Adrenal gland (tissue), 9 donors: ENCODE measurements at regions not wholly inside any gene's neighbourhood (a gene's known extent, or its start where the extent isn't known, plus 50 kb on each side); places are given as distances from the start of the nearest gene placed in this dataset.

ENCODE experiments used
- DNase-seq, 7 donors: peaks; one replicate each; pipeline ENCODE4 v3.0.0-alpha.2; 2019 to 2020
- H3K27ac ChIP-seq, 5 donors: fragments of 200-600 bp; sonication (generic) in 4 of 5; 1 replicate in 3 of 5; 2 replicates in 2 of 5; pipeline versions ENCODE4 v1.5.1 to v1.8.0; 2016 to 2020; ENCODE audit warnings: mild to moderate bottlenecking in 1 of 5
- H3K27me3 ChIP-seq: fragments of 200-600 bp; 2 replicates; pipeline ENCODE4 v1.8.0; 2021
- H3K36me3 ChIP-seq, 2 donors: fragments of 200-600 bp; replicated peaks in 1 of 2; 1 replicate in 1 of 2; 2 replicates in 1 of 2; pipeline versions ENCODE4 v1.5.1 to v1.8.0; 2018 to 2022
- H3K4me1 ChIP-seq, 2 donors: fragments of 200-600 bp; replicated peaks in 1 of 2; 1 replicate in 1 of 2; 2 replicates in 1 of 2; pipeline versions ENCODE4 v1.5.1 to v1.8.0; 2018 to 2021
- H3K4me3 ChIP-seq, 4 donors: fragments of 200-600 bp; sonication (generic) in 3 of 4; one replicate each; pipeline ENCODE4 v1.5.1; 2016 to 2018
- H3K9me3 ChIP-seq, 3 donors: fragments of 200-600 bp; sonication (generic) in 1 of 3; replicated peaks in 1 of 3; 1 replicate in 2 of 3; 2 replicates in 1 of 3; pipeline versions ENCODE4 v1.5.1 to v1.8.0; 2016 to 2021
- POLR2A ChIP-seq, 2 donors: fragments of 450-650 bp; IDR thresholded peaks; one replicate each; pipeline ENCODE4 v1.6.1; 2017; ENCODE audit warnings: antibody characterized with exemption in 2 of 2, mild to moderate bottlenecking in 2 of 2, moderate library complexity in 1 of 2
- WGBS, 4 donors: extraction: QIAGEN DNeasy Blood & Tissue Kit in 2 of 4; methylation state at CpG; one replicate each; pipeline versions ENCODE4 v1.1.5 to v1.1.7; 2013 to 2017; 5-methylcytosine and 5-hydroxymethylcytosine counted together
- intact Hi-C, 2 donors: fragments of 100-400 bp; cut with DNase I; formaldehyde crosslinking; loops; one replicate each; pipeline versions ENCODE4 v1.14.1 to v1.15.0; 2022 to 2023
- TF ChIP-seq, protein P1 (sequence below), 6 experiments: fragments of 450-650 bp in 4 of 6; fragments of 200-600 bp in 2 of 6; sonication (generic) in 1 of 6; IDR thresholded peaks; 1 replicate in 5 of 6; 2 replicates in 1 of 6; pipeline versions ENCODE4 v1.5.1 to v1.8.0; 2016 to 2021; ENCODE audit warnings: antibody characterized with exemption in 6 of 6, mild to moderate bottlenecking in 2 of 6, moderate library complexity in 1 of 6
- donor health status: healthy with polysubstance abuse.
- donor health status: Bipolar disorder and iron deficiency.
- donor health status: DM: yes; HTN: yes; CAD: no.
- donor health status: DM: no; HTN: no; CAD: no.
- donor health status: DM: no; HTN: no; CAD: no.

DNA sequence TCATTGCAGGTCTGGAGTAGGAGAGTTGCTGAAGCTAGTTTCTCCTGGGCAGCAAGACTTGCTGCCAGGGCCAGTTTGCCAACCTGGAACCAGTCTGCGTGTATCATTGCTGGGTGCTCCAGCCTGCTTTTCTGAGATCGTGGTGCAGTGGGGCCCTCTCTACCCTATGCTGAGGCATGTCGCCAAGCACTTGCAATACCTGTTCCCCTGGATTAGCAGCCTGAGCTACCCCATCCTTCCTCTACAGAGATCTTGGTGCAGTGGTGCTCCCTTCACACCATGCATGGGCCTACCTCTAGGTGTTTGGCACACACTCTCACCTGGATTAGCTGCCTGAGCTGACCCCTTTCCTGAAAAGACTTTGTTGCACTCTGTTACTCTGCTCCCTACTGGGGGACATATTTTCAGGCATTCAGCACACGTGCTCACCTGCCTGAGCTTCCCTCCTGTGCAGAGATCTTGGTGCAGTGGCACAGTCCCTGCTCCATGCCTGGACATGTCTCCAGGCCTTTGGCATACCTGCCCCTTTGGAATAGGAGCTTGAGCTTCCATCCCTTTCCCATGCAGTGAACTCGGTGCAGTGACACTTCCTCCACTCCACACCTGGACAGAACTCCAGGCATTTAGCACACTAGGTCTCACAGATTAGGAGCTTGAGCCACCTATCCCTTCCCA is 133.7 kb upstream of the CXCL13 start:
- H3K4me1 ChIP-seq: no peaks in the 10 kb centered on the region
- no peaks in the 10 kb centered on the region for H3K27me3 ChIP-seq
- WGBS, 4 donors: 83 to 96% (median 89%) methylated on average over 4 to 5 of the region's 5 CpGs
- no peak overlapping the region for H3K27ac ChIP-seq
- TF ChIP-seq, protein P1, sequence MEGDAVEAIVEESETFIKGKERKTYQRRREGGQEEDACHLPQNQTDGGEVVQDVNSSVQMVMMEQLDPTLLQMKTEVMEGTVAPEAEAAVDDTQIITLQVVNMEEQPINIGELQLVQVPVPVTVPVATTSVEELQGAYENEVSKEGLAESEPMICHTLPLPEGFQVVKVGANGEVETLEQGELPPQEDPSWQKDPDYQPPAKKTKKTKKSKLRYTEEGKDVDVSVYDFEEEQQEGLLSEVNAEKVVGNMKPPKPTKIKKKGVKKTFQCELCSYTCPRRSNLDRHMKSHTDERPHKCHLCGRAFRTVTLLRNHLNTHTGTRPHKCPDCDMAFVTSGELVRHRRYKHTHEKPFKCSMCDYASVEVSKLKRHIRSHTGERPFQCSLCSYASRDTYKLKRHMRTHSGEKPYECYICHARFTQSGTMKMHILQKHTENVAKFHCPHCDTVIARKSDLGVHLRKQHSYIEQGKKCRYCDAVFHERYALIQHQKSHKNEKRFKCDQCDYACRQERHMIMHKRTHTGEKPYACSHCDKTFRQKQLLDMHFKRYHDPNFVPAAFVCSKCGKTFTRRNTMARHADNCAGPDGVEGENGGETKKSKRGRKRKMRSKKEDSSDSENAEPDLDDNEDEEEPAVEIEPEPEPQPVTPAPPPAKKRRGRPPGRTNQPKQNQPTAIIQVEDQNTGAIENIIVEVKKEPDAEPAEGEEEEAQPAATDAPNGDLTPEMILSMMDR (IDR thresholded peaks at IDR 0.05): no peak
- no peak for TF ChIP-seq POLR2A (IDR thresholded peaks at IDR 0.05)
- intact Hi-C loops: no loop called here
- H3K4me3 ChIP-seq: no peak overlapping the region
- no peaks in the 10 kb centered on the region for H3K36me3 ChIP-seq
- no peak for DNase-seq
- H3K9me3 ChIP-seq: no peaks in the 10 kb centered on the region

DNA sequence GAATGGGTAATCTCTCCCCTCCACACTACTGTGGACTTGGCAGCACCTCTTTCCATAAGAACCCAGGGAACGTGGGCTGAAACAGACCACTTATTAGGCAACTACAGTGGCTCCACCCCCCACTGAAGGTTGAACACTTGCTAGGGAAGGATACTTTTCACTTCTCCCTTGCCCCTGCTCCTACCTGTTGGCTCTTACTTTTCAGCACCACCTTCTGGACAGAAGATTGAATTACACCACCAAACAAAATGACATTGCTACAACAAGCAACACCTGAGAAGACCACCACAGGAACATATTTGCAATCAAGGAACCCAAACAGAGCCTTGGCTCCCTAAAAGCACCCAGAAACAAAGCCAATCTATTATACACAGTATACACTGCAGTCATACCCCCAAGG is 132.1 kb upstream of the CXCL13 start:
- no peaks in the 10 kb centered on the region for H3K27me3 ChIP-seq
- 48 to 89% (median 68%) methylated on average over 1 of the region's 1 CpG for WGBS, 4 donors
- intact Hi-C loops: no loop called here

DNA sequence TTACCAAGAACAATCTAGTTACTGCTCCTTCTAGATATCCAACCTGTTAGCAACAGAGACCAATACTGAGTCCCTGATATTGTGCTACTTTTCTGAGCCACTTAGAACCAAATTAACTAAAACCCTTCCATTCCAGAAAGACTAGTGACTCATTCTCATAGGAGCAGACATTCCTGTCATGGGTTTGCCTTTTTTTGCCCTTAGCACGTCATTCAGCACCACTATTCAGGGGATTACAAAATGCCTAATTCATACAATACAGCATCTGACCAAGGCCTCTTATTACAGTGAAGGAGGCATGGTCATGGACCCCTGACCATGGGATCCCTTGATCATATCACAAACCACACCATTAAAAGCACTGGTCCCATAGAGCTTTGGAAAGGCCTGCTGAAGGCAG is 123.8 kb upstream of the CXCL13 start:
- Histone ChIP-seq H3K27me3 (no peaks in the 10 kb centered on the region), H3K36me3 (no peaks in the 10 kb centered on the region), H3K4me3 (no peak overlapping the region), H3K4me1 (no peaks in the 10 kb centered on the region), H3K27ac (no peak overlapping the region), H3K9me3 (no peaks in the 10 kb centered on the region)
- no peak for TF ChIP-seq POLR2A (IDR thresholded peaks at IDR 0.05)
- TF ChIP-seq, protein P1 (IDR thresholded peaks at IDR 0.05): no peak
- WGBS, 4 donors: 60 to 93% (median 80%) methylated on average over 1 of the region's 1 CpG
- intact Hi-C loops: no loop called here
- no peak for DNase-seq

More for the DNA sequence above, 132.1 kb upstream of the CXCL13 start:
- H3K4me3 ChIP-seq: no peak overlapping the region
- no peak for DNase-seq
- no peak overlapping the region for H3K27ac ChIP-seq
- TF ChIP-seq, protein P1 (IDR thresholded peaks at IDR 0.05): peak in 5 of 6 experiments; percentile 20 to 39 (median 37)
- TF ChIP-seq POLR2A (IDR thresholded peaks at IDR 0.05): no peak
- no peaks in the 10 kb centered on the region for H3K4me1 ChIP-seq
- H3K9me3 ChIP-seq: no peaks in the 10 kb centered on the region
- no peaks in the 10 kb centered on the region for H3K36me3 ChIP-seq

DNA sequence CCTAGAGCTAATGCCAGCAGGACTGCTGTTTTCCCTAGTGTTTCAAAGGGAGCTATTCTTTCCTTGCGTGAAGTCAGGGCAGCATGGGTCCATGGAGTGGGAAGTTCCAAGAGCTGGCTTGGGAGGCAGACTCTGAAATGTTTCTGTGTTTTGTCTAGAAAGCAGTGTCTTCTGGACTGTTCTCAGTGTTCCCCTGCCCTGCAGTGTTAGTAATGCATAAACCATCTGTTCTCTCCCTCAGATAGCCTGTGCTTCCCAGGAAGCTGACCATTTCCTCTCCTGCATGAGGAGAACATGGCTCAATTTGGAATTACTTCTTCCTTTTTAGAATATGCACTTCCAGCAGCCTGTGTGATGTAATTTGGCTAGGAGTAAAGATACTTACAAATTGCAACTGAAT is 116.7 kb upstream of the CXCL13 start:
- no peak for DNase-seq
- Histone ChIP-seq H3K9me3 (no peaks in the 10 kb centered on the region), H3K27ac (no peak overlapping the region), H3K4me3 (no peak overlapping the region), H3K4me1 (no peaks in the 10 kb centered on the region), H3K27me3 (no peaks in the 10 kb centered on the region), H3K36me3 (no peaks in the 10 kb centered on the region)
- intact Hi-C loops: no loop called here
- WGBS, 4 donors: 57 to 92% (median 78%) methylated on average over 1 of the region's 1 CpG
- TF ChIP-seq, protein P1 (IDR thresholded peaks at IDR 0.05): no peak
- no peak for TF ChIP-seq POLR2A (IDR thresholded peaks at IDR 0.05)
